ENCODE measurements at regions not wholly inside any gene's neighbourhood (a gene's known extent, or its start where the extent isn't known, plus 50 kb on each side); places are given as distances from the start of the nearest gene placed in this dataset.

- no peak for TF ChIP-seq CTCF (IDR thresholded peaks at IDR 0.05)
- Mint-ChIP-seq H3K9me3 (no peaks in the 10 kb centered on the region), H3K4me3 (no peak overlapping the region), H3K27ac (no peak overlapping the region), H3K36me3 (ENCODE audit: low read depth) (peaks cover 4% of the 10 kb centered on the region), H3K27me3 (ENCODE audit: low read depth, poor library complexity) (peaks cover 3% of the 10 kb centered on the region), H3K4me1 (peaks cover 16% of the 10 kb centered on the region)
- no peak for DNase-seq
Measured at GRCh38 chr15:96687388-96688107, 357.0 kb downstream of the NR2F2 start.

- peaks cover 4% of the 10 kb centered on the region for H3K36me3 Mint-ChIP-seq (ENCODE audit: low read depth)
- H3K27ac Mint-ChIP-seq: no peak overlapping the region
- peaks cover 45% of the 10 kb centered on the region for H3K4me1 Mint-ChIP-seq
- no peak for DNase-seq
- H3K4me3 Mint-ChIP-seq: no peak overlapping the region
- H3K27me3 Mint-ChIP-seq (ENCODE audit: low read depth, poor library complexity): peaks cover 3% of the 10 kb centered on the region
- TF ChIP-seq CTCF (IDR thresholded peaks at IDR 0.05): no peak
- no peaks in the 10 kb centered on the region for H3K9me3 Mint-ChIP-seq
Measured at GRCh38 chr15:96690733-96691132, 360.2 kb downstream of the NR2F2 start.

- no peak for TF ChIP-seq CTCF (IDR thresholded peaks at IDR 0.05)
- peaks cover 3% of the 10 kb centered on the region for H3K27me3 Mint-ChIP-seq (ENCODE audit: low read depth, poor library complexity)
- H3K4me1 Mint-ChIP-seq: peaks cover 45% of the 10 kb centered on the region
- H3K9me3 Mint-ChIP-seq: no peaks in the 10 kb centered on the region
- peak; percentile 13 for DNase-seq
- peaks cover 4% of the 10 kb centered on the region for H3K36me3 Mint-ChIP-seq (ENCODE audit: low read depth)
- peak overlapping the region; percentile 83 for H3K27ac Mint-ChIP-seq
- no peak overlapping the region for H3K4me3 Mint-ChIP-seq
Measured at GRCh38 chr15:96692826-96693225, 362.3 kb downstream of the NR2F2 start.

- Mint-ChIP-seq H3K9me3 (no peaks in the 10 kb centered on the region), H3K4me3 (no peak overlapping the region), H3K27ac (peak overlapping the region; percentile 7), H3K4me1 (peaks cover 45% of the 10 kb centered on the region), H3K36me3 (ENCODE audit: low read depth) (peaks cover 4% of the 10 kb centered on the region), H3K27me3 (ENCODE audit: low read depth, poor library complexity) (peaks cover 3% of the 10 kb centered on the region)
- no peak for TF ChIP-seq CTCF (IDR thresholded peaks at IDR 0.05)
- no peak for DNase-seq
Measured at GRCh38 chr15:96693515-96693914, 363.0 kb downstream of the NR2F2 start.

- Mint-ChIP-seq H3K4me1 (peaks cover 45% of the 10 kb centered on the region), H3K4me3 (no peak overlapping the region), H3K27me3 (ENCODE audit: low read depth, poor library complexity) (peaks cover 3% of the 10 kb centered on the region), H3K9me3 (no peaks in the 10 kb centered on the region), H3K36me3 (ENCODE audit: low read depth) (peaks cover 4% of the 10 kb centered on the region), H3K27ac (peak overlapping the region; percentile 43)
- no peak for TF ChIP-seq CTCF (IDR thresholded peaks at IDR 0.05)
- DNase-seq: no peak
Measured at GRCh38 chr15:96693990-96694517, 363.6 kb downstream of the NR2F2 start.

- Mint-ChIP-seq H3K4me1 (peaks cover 47% of the 10 kb centered on the region), H3K9me3 (no peaks in the 10 kb centered on the region), H3K27me3 (ENCODE audit: low read depth, poor library complexity) (peaks cover 10% of the 10 kb centered on the region), H3K36me3 (ENCODE audit: low read depth) (no peaks in the 10 kb centered on the region), H3K27ac (no peak overlapping the region), H3K4me3 (no peak overlapping the region)
- DNase-seq: no peak
- TF ChIP-seq CTCF (IDR thresholded peaks at IDR 0.05): no peak
Measured at GRCh38 chr15:96695426-96695825, 364.9 kb downstream of the NR2F2 start.
